CD14-positive monocyte (primary cell): ENCODE measurements at regions not wholly inside any gene's neighbourhood (a gene's known extent, or its start where the extent isn't known, plus 50 kb on each side); places are given as distances from the start of the nearest gene placed in this dataset. TPM values are rescaled to one million over a fixed set of nuclear protein-coding genes. Genes with fewer than 3 reads are reported as not detected.

Source experiments
- DNase-seq, 3 donors: peaks; one replicate each; pipeline ENCODE4 v3.0.0-alpha.2; 2011 to 2022
- H2AFZ ChIP-seq: 2 replicates; pipeline ENCODE4 v1.6.0; 2012; ENCODE audit warnings: mild to moderate bottlenecking, low read depth, low read length, inconsistent platforms; ENCODE audit not compliant: insufficient read depth, poor library complexity, severe bottlenecking
- H3K27ac ChIP-seq, 2 donors: 1 replicate in 1 of 2; 2 replicates in 1 of 2; pipeline ENCODE4 v1.5.1; 2012 to 2013; ENCODE audit warnings: low read length in 2 of 2, control low read depth in 1 of 2, inconsistent platforms in 1 of 2, low read depth in 1 of 2, mild to moderate bottlenecking in 1 of 2
- H3K27me3 ChIP-seq, 2 donors: one replicate each; pipeline versions ENCODE4 v1.6.0 to v1.6.1; 2011 to 2013; ENCODE audit warnings: low read length in 2 of 2; ENCODE audit not compliant: control insufficient read depth in 2 of 2, insufficient read depth in 2 of 2
- H3K36me3 ChIP-seq, 2 donors: replicated peaks in 1 of 2; 1 replicate in 1 of 2; 2 replicates in 1 of 2; pipeline versions ENCODE4 v1.5.1 to v1.6.1; 2012 to 2013; ENCODE audit warnings: low read length in 2 of 2, control low read depth in 1 of 2, inconsistent platforms in 1 of 2, mild to moderate bottlenecking in 1 of 2; ENCODE audit not compliant: insufficient read depth in 2 of 2, control insufficient read depth in 1 of 2
- H3K4me1 ChIP-seq, 2 donors: 1 replicate in 1 of 2; 2 replicates in 1 of 2; pipeline versions ENCODE4 v1.5.1 to v1.6.1; 2012 to 2013; ENCODE audit warnings: low read length in 2 of 2, control low read depth in 1 of 2, inconsistent platforms in 1 of 2, mild to moderate bottlenecking in 1 of 2, moderate library complexity in 1 of 2; ENCODE audit not compliant: insufficient read depth in 2 of 2, control insufficient read depth in 1 of 2
- H3K4me2 ChIP-seq: replicated peaks from 2 replicates; pipeline ENCODE3; 2012; ENCODE audit warnings: low read length, moderate library complexity, mild to moderate bottlenecking; ENCODE audit not compliant: poor library complexity, severe bottlenecking; ENCODE audit errors: extremely low read depth
- H3K4me3 ChIP-seq, 3 experiments: fragments of 200-600 bp in 1 of 3; sonication (generic) in 1 of 3; replicated peaks in 1 of 3; 1 replicate in 2 of 3; 2 replicates in 1 of 3; pipeline ENCODE4 v1.5.1; 2011 to 2013; ENCODE audit warnings: low read length in 3 of 3, mild to moderate bottlenecking in 3 of 3, control low read depth in 2 of 3, low read depth in 2 of 3, inconsistent platforms in 1 of 3, moderate library complexity in 1 of 3
- H3K79me2 ChIP-seq: 2 replicates; pipeline ENCODE4 v1.6.0; 2012; ENCODE audit warnings: mild to moderate bottlenecking, control low read depth, inconsistent platforms, low read length, moderate library complexity; ENCODE audit not compliant: insufficient read depth
- H3K9ac ChIP-seq: 2 replicates; pipeline ENCODE4 v1.6.0; 2017; ENCODE audit warnings: low read length, mild to moderate bottlenecking; ENCODE audit not compliant: insufficient read depth, poor library complexity, severe bottlenecking
- H3K9me3 ChIP-seq, 2 donors: replicated peaks in 1 of 2; 1 replicate in 1 of 2; 2 replicates in 1 of 2; pipeline versions ENCODE4 v1.5.1 to v1.6.1; 2012 to 2013; ENCODE audit warnings: low read length in 2 of 2, control low read depth in 1 of 2; ENCODE audit not compliant: control insufficient read depth in 1 of 2, insufficient read depth in 1 of 2
- H4K20me1 ChIP-seq: 2 replicates; pipeline ENCODE4 v1.6.0; 2012; ENCODE audit warnings: mild to moderate bottlenecking, low read length, control low read depth, moderate library complexity; ENCODE audit not compliant: insufficient read depth
- H3K27ac Mint-ChIP-seq, 7 donors: one replicate each; pipeline ENCODE4 v1.8.0; 2020; ENCODE audit warnings: mild to moderate bottlenecking in 7 of 7, mixed read lengths in 7 of 7, moderate library complexity in 6 of 7, inconsistent platforms in 2 of 7
- H3K27me3 Mint-ChIP-seq, 3 donors: one replicate each; pipeline ENCODE4 v1.8.0; 2021 to 2022; ENCODE audit warnings: low read depth in 3 of 3, mild to moderate bottlenecking in 3 of 3, mixed read lengths in 3 of 3, moderate library complexity in 3 of 3, inconsistent platforms in 1 of 3
- H3K36me3 Mint-ChIP-seq, 2 donors: one replicate each; pipeline ENCODE4 v1.8.0; 2020; ENCODE audit warnings: mixed read lengths in 2 of 2, inconsistent platforms in 1 of 2, mild to moderate bottlenecking in 1 of 2
- H3K4me1 Mint-ChIP-seq: one replicate; pipeline ENCODE4 v1.8.0; 2020; ENCODE audit warnings: mild to moderate bottlenecking, mixed read lengths
- H3K4me3 Mint-ChIP-seq, 2 donors: one replicate each; pipeline ENCODE4 v1.8.0; 2020; ENCODE audit warnings: mild to moderate bottlenecking in 2 of 2, mixed read lengths in 2 of 2, moderate library complexity in 1 of 2
- H3K9me3 Mint-ChIP-seq, 7 donors: one replicate each; pipeline ENCODE4 v1.8.0; 2020 to 2022; ENCODE audit warnings: mixed read lengths in 7 of 7, mild to moderate bottlenecking in 6 of 7, moderate library complexity in 6 of 7, inconsistent platforms in 2 of 7
- WGBS: methylation state at CpG from one replicate; pipeline ENCODE4 v1.1.5; 2013; ENCODE audit warnings: missing lambda C conversion rate; ENCODE audit not compliant: insufficient coverage; 5-methylcytosine and 5-hydroxymethylcytosine counted together
- intact Hi-C, 2 donors: fragments of 100-400 bp; cut with micrococcal nuclease; formaldehyde crosslinking; loops; one replicate each; pipeline versions ENCODE4 v1.15.0 to v1.15.1; 2023
- small RNA-seq: library from RNA; depleted of rRNA; stranded (forward); fragments of <200 nt; gene quantifications from one replicate; pipeline ENCODE3, GENCODE V24; 2012; ENCODE audit warnings: low read depth; ENCODE audit not compliant: insufficient read length
- TF ChIP-seq, protein P1 (sequence below): fragments of 200-600 bp; IDR thresholded peaks from one replicate; pipeline ENCODE4 v1.8.0; 2022; ENCODE audit warnings: antibody characterized with exemption, mild to moderate bottlenecking

- Mint-ChIP-seq H3K27me3 (peaks cover 0 to 3% (median 0%) of the 10 kb centered on the region in 3 donors), H3K36me3 (peaks cover 3 to 7% of the 10 kb centered on the region in 2 donors), H3K4me1 (peaks cover 66% of the 10 kb centered on the region), H3K27ac (peak overlapping the region; percentile 25 to 93 (median 51)), H3K9me3 (peaks cover 0 to 15% (median 11%) of the 10 kb centered on the region in 7 donors), H3K4me3 (no peak overlapping the region)
- H3K27me3 ChIP-seq = no peaks in the 10 kb centered on the region
- H3K4me2 ChIP-seq = no peak overlapping the region
- H4K20me1 ChIP-seq = no peaks in the 10 kb centered on the region
- H2AFZ ChIP-seq = peak overlapping the region; percentile 39
- H3K79me2 ChIP-seq = no peaks in the 10 kb centered on the region
- no peak overlapping the region for H3K9ac ChIP-seq
- TF ChIP-seq, protein P1, sequence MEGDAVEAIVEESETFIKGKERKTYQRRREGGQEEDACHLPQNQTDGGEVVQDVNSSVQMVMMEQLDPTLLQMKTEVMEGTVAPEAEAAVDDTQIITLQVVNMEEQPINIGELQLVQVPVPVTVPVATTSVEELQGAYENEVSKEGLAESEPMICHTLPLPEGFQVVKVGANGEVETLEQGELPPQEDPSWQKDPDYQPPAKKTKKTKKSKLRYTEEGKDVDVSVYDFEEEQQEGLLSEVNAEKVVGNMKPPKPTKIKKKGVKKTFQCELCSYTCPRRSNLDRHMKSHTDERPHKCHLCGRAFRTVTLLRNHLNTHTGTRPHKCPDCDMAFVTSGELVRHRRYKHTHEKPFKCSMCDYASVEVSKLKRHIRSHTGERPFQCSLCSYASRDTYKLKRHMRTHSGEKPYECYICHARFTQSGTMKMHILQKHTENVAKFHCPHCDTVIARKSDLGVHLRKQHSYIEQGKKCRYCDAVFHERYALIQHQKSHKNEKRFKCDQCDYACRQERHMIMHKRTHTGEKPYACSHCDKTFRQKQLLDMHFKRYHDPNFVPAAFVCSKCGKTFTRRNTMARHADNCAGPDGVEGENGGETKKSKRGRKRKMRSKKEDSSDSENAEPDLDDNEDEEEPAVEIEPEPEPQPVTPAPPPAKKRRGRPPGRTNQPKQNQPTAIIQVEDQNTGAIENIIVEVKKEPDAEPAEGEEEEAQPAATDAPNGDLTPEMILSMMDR = no peak
- WGBS = 60% methylated on average over 2 of the region's 5 CpGs
- H3K27ac ChIP-seq = peak overlapping the region; percentile 13 to 81
- DNase-seq = no peak
- no peaks in the 10 kb centered on the region for H3K36me3 ChIP-seq
- intact Hi-C loops = loop anchor here in 1 of 2 donors (5.0 kb wide), 1 partner anchor 36 kb away; no protein-coding TSS in a partner anchor
- peaks cover 66 to 70% of the 10 kb centered on the region in 2 donors for H3K4me1 ChIP-seq
- H3K9me3 ChIP-seq = peaks cover 0 to 14% of the 10 kb centered on the region in 2 donors
- peak overlapping the region in 1 of 3 experiments; percentile 62 for H3K4me3 ChIP-seq
These were observed 50.2 kb upstream of the C15orf39 start for GRCh38 chr15:75151214-75152128.

Small RNA genes lying in the stretch of these regions (small RNA-seq; reads per million reads assigned to genes)
- gene RF00017 (not detected), gene RF00601 (not detected)
